Endothelial cell of umbilical vein (primary cell): ENCODE measurements at regions not wholly inside any gene's neighbourhood (a gene's known extent, or its start where the extent isn't known, plus 50 kb on each side); places are given as distances from the start of the nearest gene placed in this dataset.

ENCODE experiments used
- BruUV-seq: library from RNA; stranded (reverse); fragments of 400-500 nt; replicated peaks from 2 replicates; lab custom pipeline; 2021; lab: Mats Ljungman, UMichigan
- CTCF ChIA-PET: fragments of 300-600, 350-600 bp; sonication (Branson Sonifier 250); formaldehyde crosslinking; loops from one replicate; lab custom pipeline; 2021; ENCODE audit warnings: antibody characterized with exemption, inconsistent platforms; lab: Charles Lee
- POLR2A ChIA-PET: fragments of 300-600, 350-600 bp; sonication (Branson Sonifier 250); formaldehyde crosslinking; loops from one replicate; lab custom pipeline; 2021; ENCODE audit warnings: antibody characterized with exemption, inconsistent platforms; lab: Charles Lee
- DNase-seq: peaks from one replicate; pipeline ENCODE4 v3.0.0-alpha.2; 2011; ENCODE audit warnings: low read depth, low spot score
- FAIRE-seq: peaks from 2 replicates; lab custom pipeline; 2011; peaks lifted over from hg19 to GRCh38; lab: Jason Lieb, UNC
- H2AFZ ChIP-seq: 2 replicates; pipeline ENCODE4 v1.6.0; 2012; ENCODE audit warnings: low read depth, low read length, control low read depth, inconsistent platforms
- H3K27ac ChIP-seq: 2 replicates; pipeline ENCODE4 v1.5.1; 2011; ENCODE audit warnings: low read depth, mild to moderate bottlenecking, control low read depth, low read length, moderate library complexity; ENCODE audit not compliant: insufficient read depth
- H3K27me3 ChIP-seq, 2 experiments: 2 replicates each; pipeline versions ENCODE4 v1.6.0 to v1.6.1; 2011; ENCODE audit warnings: low read length in 2 of 2, mixed read lengths in 1 of 2; ENCODE audit not compliant: control insufficient read depth in 2 of 2, insufficient read depth in 2 of 2
- H3K36me3 ChIP-seq, 2 experiments: 2 replicates in 1 of 2; 3 replicates in 1 of 2; pipeline ENCODE4 v1.5.1; 2011; ENCODE audit warnings: low read length in 2 of 2, mild to moderate bottlenecking in 1 of 2, moderate library complexity in 1 of 2; ENCODE audit not compliant: control insufficient read depth in 2 of 2, insufficient read depth in 2 of 2; ENCODE audit errors: extremely low read depth in 1 of 2
- H3K4me1 ChIP-seq: 3 replicates; pipeline ENCODE4 v1.5.1; 2011; ENCODE audit warnings: mild to moderate bottlenecking, low read length; ENCODE audit not compliant: control insufficient read depth, insufficient read depth; ENCODE audit errors: extremely low read depth
- H3K4me2 ChIP-seq: 2 replicates; pipeline ENCODE4 v1.6.1; 2011; ENCODE audit warnings: low read length, control low read depth, mixed read lengths; ENCODE audit not compliant: insufficient read depth
- H3K4me3 ChIP-seq, 3 experiments: fragments of 200-600 bp in 1 of 3; sonication (generic), shearing (Covaris generic) in 1 of 3; replicated peaks in 1 of 3; 2 replicates each; pipeline ENCODE4 v1.5.1; 2011 to 2016; ENCODE audit warnings: control low read depth in 3 of 3, low read length in 3 of 3, mild to moderate bottlenecking in 2 of 3, inconsistent platforms in 1 of 3, low read depth in 1 of 3, moderate library complexity in 1 of 3; ENCODE audit not compliant: insufficient read depth in 1 of 3
- H3K79me2 ChIP-seq: 2 replicates; pipeline ENCODE4 v1.6.0; 2012; ENCODE audit warnings: low read length, inconsistent platforms; ENCODE audit not compliant: control insufficient read depth, insufficient read depth
- H3K9ac ChIP-seq: replicated peaks from 2 replicates; pipeline ENCODE3; 2011; ENCODE audit warnings: low read length, control low read depth; ENCODE audit not compliant: insufficient read depth; ENCODE audit errors: extremely low read depth
- H3K9me1 ChIP-seq: replicated peaks from 3 replicates; pipeline ENCODE4 v1.6.0; 2011; ENCODE audit warnings: mild to moderate bottlenecking, low read length; ENCODE audit not compliant: control insufficient read depth, insufficient read depth; ENCODE audit errors: extremely low read depth
- H3K9me3 ChIP-seq: replicated peaks from 2 replicates; pipeline ENCODE4 v1.5.1; 2012; ENCODE audit warnings: low read length, inconsistent platforms; ENCODE audit not compliant: control insufficient read depth, insufficient read depth
- H4K20me1 ChIP-seq: replicated peaks from 2 replicates; pipeline ENCODE3; 2011; ENCODE audit warnings: mild to moderate bottlenecking, low read length; ENCODE audit not compliant: control insufficient read depth, insufficient read depth; ENCODE audit errors: extremely low read depth
- EZH2 ChIP-seq: IDR thresholded peaks from 2 replicates; pipeline ENCODE4 v1.6.1; 2012; ENCODE audit warnings: borderline replicate concordance, low read depth, mild to moderate bottlenecking, moderate library complexity, low read length, inconsistent platforms; ENCODE audit not compliant: severe bottlenecking
- FOS ChIP-seq: IDR thresholded peaks from 2 replicates; pipeline ENCODE4 v1.6.1; 2011; ENCODE audit warnings: mild to moderate bottlenecking, low read length, moderate library complexity, borderline replicate concordance; ENCODE audit not compliant: insufficient read depth
- GATA2 ChIP-seq: IDR thresholded peaks from 2 replicates; pipeline ENCODE4 v1.7.0; 2011; ENCODE audit warnings: low read depth, mild to moderate bottlenecking, moderate library complexity, mixed read lengths, low read length; ENCODE audit not compliant: insufficient read length, insufficient read depth
- JUN ChIP-seq: IDR thresholded peaks from 2 replicates; pipeline ENCODE4 v1.6.1; 2011; ENCODE audit warnings: borderline replicate concordance, low read depth; ENCODE audit not compliant: insufficient read length, insufficient read depth
- MYC ChIP-seq: IDR thresholded peaks from one replicate; pipeline ENCODE4 v1.6.1; 2011; ENCODE audit warnings: mild to moderate bottlenecking, low read depth, low read length
- POLR2A ChIP-seq: IDR thresholded peaks from 2 replicates; pipeline ENCODE4 v1.6.1; 2012; ENCODE audit warnings: low read depth, mild to moderate bottlenecking, control low read depth, low read length
- POLR2AphosphoS5 ChIP-seq: IDR thresholded peaks from 2 replicates; pipeline ENCODE4 v1.6.1; 2012; ENCODE audit warnings: low read depth, mild to moderate bottlenecking, control low read depth, low read length, moderate library complexity; ENCODE audit not compliant: insufficient read depth
- dilution Hi-C: fragments of 300-500 bp; cut with MboI; formaldehyde crosslinking; loops from one replicate; pipeline ENCODE4 v1.15.0; 2019; ENCODE audit warnings: low sequenced_read_pairs; ENCODE audit not compliant: extremely low pct_ligation_motif_present
- intact Hi-C: fragments of 100-400 bp; cut with micrococcal nuclease; formaldehyde crosslinking; loops from one replicate; pipeline ENCODE4 v1.10.0; 2022
- TF ChIP-seq, protein P1 (sequence below): IDR thresholded peaks from 2 replicates; pipeline ENCODE4 v1.6.1; 2011; ENCODE audit not compliant: insufficient read depth, insufficient read length
- TF ChIP-seq, protein P2 (sequence below), 2 donors: IDR thresholded peaks; 1 replicate in 1 of 2; 2 replicates in 1 of 2; pipeline ENCODE4 v1.5.1; 2011; ENCODE audit warnings: low read length in 2 of 2, mild to moderate bottlenecking in 2 of 2, moderate library complexity in 2 of 2, control low read depth in 1 of 2, inconsistent platforms in 1 of 2, low read depth in 1 of 2; ENCODE audit not compliant: insufficient read depth in 1 of 2; ENCODE audit errors: extremely low read depth in 1 of 2

DNA sequence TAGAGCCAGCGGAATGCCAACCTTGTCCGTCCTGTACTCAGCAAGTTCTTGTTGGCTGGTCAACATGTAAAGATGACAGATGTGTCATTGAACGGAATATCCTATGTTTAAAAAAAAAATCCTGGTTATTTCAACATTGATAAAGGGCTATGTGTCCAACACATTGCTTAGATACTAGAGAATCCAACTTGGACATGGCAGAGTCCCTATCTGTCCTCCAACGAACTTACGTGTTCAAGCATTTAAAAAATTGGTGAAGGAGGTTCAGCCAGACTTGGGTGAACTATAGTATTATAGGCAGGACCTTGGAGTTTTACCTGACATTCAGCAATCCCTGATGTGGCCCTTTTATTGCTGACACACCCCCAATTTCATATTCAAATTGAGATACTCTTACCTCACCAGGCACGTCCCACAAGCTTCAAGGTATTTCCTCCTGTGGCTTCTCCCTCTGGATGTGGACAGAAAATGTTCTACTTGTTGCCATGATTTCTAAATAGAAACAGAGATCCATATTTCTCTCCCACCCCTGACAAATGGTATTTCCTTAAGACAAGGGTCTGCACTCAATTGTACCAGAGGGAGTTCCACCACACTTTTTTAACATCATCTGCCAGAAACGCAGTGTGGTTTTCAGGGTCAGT is 207.7 kb upstream of the TPM1 start:
- ChIA-PET CTCF (no interaction called here), POLR2A (no interaction called here)
- FAIRE-seq (no peak), DNase-seq (no peak)
- no peak overlapping the region for H3K4me2 ChIP-seq
- no peaks in the 10 kb centered on the region for H3K36me3 ChIP-seq
- no peak overlapping the region for H2AFZ ChIP-seq
- dilution Hi-C loops: no loop called here
- intact Hi-C loops: no loop called here
- TF ChIP-seq GATA2: no peak
- no peak for TF ChIP-seq POLR2A
- TF ChIP-seq, protein P1, sequence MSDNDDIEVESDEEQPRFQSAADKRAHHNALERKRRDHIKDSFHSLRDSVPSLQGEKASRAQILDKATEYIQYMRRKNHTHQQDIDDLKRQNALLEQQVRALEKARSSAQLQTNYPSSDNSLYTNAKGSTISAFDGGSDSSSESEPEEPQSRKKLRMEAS: no peak
- no peak for TF ChIP-seq FOS
- TF ChIP-seq, protein P2, sequence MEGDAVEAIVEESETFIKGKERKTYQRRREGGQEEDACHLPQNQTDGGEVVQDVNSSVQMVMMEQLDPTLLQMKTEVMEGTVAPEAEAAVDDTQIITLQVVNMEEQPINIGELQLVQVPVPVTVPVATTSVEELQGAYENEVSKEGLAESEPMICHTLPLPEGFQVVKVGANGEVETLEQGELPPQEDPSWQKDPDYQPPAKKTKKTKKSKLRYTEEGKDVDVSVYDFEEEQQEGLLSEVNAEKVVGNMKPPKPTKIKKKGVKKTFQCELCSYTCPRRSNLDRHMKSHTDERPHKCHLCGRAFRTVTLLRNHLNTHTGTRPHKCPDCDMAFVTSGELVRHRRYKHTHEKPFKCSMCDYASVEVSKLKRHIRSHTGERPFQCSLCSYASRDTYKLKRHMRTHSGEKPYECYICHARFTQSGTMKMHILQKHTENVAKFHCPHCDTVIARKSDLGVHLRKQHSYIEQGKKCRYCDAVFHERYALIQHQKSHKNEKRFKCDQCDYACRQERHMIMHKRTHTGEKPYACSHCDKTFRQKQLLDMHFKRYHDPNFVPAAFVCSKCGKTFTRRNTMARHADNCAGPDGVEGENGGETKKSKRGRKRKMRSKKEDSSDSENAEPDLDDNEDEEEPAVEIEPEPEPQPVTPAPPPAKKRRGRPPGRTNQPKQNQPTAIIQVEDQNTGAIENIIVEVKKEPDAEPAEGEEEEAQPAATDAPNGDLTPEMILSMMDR (IDR thresholded peaks at IDR 0.05; ENCODE audit: extremely low read depth in 1 of 2, insufficient read depth in 1 of 2, low read depth in 1 of 2, low read length in 2 of 2): no peak
- no peak for TF ChIP-seq MYC
- TF ChIP-seq JUN: no peak
- no peak for TF ChIP-seq EZH2
- no peak for TF ChIP-seq POLR2AphosphoS5
- H3K27me3 ChIP-seq: no peaks in the 10 kb centered on the region
- no TSS peak for BruUV-seq
- no peak overlapping the region for H3K4me3 ChIP-seq
- no peaks in the 10 kb centered on the region for H3K79me2 ChIP-seq
- no peaks in the 10 kb centered on the region for H3K9me3 ChIP-seq
- no peaks in the 10 kb centered on the region for H3K4me1 ChIP-seq
- H3K9ac ChIP-seq: no peak overlapping the region
- H3K9me1 ChIP-seq: no peaks in the 10 kb centered on the region
- H3K27ac ChIP-seq: no peak overlapping the region
- H4K20me1 ChIP-seq: no peaks in the 10 kb centered on the region
